GM08714 (cell line): ENCODE measurements at regions not wholly inside any gene's neighbourhood (a gene's known extent, or its start where the extent isn't known, plus 50 kb on each side); places are given as distances from the start of the nearest gene placed in this dataset.
"Not testable (repeated sequence)": the region's sequence is repeated elsewhere in the genome, so short reads cannot be mapped to it uniquely, and the experiment has no call there.

Experiments
- H3K4me3 ChIP-seq: fragments of 200-500 bp; sonication (Bioruptor generic); 2 replicates; pipeline ENCODE4 v1.5.1; 2014; ENCODE audit warnings: mild to moderate bottlenecking, low read length, inconsistent platforms
- ZNF274 ChIP-seq: IDR thresholded peaks from 2 replicates; pipeline ENCODE4 v1.6.1; 2012; ENCODE audit warnings: mild to moderate bottlenecking, low read depth, low read length

DNA sequence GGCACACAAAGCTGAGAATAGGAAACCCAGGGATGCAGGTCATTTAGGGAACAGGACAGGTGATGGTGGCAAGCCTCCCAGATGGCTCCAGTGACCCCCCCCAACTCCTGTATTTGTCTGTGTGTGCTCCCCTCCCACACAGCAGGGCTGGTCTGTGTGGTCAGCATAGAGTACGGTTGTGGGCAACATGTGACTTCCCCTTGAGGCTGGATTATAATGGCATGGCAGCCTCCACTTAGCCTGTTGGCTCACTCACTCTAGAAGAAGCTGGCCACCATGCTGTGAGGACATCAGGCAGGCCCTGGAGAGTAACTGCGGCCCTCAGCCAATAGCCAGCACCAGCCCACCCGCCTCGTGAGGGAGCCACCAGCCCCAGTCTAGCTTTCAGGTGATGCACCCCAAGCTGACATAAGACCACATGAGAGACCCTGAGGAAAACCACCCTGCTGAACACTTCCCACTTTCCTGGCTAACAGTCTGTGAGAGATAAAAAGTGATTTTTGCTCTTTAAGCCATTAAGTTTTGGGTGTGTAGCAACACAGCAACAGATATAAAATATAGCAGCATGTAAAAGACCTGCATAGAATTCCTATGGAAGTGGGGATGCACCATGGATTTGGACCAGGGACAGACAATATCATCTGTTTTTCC is 151.3 kb downstream of the LAT start:
- not testable (repeated sequence) for H3K4me3 ChIP-seq

DNA sequence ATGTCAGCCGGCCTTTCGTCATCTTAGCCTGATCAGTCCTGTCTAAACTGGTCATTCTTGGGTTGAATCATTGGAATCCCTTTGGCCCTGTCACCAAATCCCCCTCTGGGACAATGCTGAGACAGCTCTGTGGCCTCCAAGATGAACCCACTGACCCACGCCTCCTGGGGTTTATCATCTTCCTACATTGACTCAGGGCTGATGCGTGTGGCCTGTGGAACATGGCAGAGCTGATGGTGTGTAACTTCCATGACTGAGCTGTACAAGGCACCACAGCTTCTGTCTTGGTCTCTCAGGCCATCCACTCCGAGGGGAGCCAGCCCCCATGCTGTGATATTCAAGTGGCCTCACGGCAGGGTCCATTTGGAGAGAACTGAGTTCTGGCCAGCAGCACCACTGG is 150.2 kb downstream of the LAT start:
- not testable (repeated sequence) for H3K4me3 ChIP-seq

DNA sequence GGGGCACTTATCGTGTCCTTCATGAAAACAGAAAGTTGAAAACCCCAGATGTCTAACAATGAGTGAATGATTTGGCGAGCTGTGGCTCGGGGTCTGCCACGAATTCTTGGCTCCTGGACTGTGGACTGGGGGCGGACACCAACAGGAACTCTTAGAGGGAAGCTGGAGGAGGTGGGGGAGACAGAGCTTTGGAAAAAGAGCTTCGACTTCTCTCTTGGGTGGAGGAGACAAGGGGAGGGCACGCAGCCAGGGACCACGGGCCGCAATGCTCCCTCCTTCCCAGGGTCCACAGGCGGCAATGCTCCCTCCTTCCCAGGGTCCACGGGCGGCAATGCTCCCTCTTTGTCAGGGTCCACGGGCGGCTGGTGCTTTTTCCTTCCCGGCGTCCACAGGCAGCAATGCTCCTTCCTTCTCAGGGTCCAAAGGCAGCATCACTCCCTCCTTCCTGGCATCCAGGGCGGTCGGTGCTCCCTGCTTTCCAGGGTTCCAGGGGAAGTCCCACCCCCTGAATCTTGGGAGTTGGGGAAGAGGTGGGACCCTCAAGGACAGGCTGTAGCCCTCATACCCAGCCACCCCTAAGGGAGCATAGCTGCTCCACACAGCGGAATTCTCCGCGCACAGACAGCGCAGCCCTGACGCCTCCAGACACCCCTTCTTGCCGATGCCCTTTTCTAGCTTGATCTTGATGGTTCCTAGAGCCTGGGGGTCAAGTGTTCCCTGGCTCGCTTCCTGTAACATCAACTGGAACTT is 149.0 kb downstream of the LAT start:
- H3K4me3 ChIP-seq = not testable (repeated sequence)

DNA sequence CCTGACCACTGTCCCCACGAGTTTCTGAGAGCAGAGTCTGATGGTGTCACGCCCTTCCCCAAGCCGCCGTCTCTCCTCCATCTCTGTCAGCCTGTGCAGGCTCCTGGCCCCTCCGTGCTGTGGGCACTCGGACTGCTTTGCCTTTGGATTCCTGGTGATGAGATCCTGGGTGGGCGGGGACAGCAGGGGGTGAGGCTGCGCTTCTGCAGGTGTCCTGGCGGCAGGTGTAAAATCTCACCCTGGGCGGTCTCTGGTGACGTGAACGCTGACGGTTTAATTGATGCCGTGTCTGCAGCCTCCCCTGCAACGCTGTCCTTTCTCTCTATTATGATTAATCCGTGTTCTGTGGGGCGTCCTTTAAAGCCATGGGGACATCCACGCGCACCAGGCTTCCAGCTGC is 148.0 kb downstream of the LAT start:
- H3K4me3 ChIP-seq = not testable (repeated sequence)

DNA sequence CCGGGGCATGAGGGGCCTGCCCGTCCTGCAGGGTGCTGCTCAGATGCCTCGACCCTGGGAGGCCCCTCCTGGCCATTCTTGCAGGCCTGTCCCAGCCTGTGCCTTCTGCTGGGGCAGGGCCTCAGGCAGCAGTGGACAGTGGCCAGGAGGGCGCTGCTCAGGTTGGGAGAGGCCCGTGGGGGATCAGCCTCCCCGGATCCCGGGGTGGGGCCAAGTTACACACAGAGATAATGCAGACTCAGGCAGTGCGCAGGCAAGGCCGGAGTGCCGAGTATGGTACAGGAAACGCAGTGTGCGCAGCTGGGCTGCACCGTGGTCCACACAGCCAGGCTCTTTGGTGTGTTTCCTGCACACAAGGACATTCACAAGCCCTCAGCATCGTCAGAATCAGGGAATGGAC is 147.6 kb downstream of the LAT start:
- H3K4me3 ChIP-seq = not testable (repeated sequence)

DNA sequence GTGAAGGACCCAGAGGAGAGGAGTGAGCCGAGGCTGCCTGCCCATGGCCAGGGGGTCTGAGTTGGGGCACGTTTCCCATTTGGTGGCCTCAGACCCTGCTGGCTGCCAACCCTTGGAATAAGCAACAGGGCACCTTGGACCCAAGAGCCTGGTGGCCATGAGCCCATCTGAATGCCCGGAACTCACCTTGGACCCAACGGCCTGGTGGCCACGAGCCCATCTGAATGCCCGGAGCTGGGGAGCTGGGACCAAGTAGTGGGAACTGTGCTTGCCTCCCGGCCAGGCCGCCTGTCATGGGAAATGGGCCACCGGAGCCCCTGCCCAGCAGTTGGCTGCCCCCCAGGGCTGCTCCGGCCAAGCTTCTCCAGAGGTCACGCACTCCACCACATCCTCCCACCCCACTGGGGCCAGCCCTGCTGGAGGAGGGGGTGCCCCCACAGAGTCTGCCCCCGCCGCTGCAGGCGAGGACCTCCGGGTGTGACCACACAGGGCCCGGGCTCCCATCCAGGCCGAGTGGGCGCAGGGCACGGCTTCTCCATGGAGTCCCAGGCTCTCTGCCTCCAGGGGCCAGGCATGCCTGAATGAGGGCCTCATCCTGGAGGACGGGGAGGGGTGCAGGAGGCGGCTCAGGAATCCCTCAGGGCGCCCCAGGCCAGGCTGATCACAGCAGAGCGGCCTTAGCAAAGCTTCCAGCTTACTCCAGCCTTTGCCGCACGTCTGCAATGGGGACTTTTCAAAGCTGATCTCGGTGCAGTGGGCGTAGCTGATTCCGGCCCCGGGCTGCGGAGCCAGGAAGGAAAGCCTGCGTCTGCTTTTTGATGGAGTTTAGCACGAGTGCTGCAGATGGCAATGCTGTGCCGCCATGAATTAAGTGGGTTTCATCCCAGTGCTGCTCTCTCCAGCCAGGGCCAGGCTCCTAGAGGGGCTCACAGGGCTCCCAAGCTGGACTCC is 146.3 kb downstream of the LAT start:
- not testable (repeated sequence) for H3K4me3 ChIP-seq

DNA sequence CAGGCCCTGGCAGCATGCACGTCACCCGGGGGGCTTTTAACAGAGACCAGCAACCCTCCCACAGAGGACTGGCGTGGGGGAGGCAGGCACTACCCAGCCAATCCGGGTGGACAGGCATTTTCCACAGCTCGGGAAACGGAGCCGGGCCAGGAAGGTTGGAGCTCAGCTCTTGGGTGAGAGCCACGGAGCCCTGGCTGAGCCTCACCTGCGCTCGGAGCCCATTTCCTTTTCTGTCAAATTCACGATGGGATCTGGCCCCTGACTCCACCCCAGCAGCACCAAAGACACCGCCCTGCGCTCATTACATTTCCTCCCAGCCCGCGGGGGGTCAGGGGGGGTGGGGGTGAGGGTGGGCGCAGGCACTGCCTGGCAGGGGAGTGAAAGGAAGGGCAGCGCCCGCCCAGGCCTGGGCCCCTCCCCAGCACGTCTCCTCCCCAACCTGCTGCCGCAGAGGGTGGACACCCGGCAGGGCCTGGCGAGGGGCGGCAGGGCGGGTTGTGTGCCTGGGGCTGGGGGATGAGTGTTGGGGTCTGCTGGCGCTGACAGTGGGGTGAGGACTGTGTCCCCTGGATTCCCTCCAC is 145.4 kb downstream of the LAT start:
- H3K4me3 ChIP-seq = not testable (repeated sequence)

DNA sequence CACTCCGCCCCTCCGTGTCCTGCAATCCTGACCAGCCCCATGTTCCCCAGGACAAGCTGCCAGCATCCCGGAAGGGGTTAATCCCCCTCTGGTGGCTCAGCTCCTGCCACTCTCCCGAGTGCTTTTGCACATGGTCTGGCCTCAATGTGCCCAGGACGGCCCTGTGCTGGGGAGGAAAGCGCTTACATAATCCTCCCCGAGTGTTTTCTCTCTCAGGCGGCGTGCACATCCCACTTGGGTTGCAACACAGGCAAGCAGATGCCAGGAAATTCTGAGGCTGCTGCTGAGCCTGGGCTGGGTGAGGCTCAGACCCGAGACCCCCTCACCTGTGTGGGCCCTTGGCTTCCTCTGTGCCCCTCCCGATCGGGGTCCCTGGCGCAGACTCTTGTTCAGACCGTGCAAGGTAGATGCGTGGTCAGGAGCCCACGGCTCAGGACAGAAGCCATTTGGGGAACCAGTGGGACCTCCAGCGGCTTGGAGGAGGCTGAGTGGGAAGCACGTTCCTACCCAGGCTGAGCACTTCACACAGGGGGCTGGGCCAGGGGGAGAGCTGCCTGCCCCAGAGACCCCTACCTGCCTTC is 144.7 kb downstream of the LAT start:
- not testable (repeated sequence) for H3K4me3 ChIP-seq

DNA sequence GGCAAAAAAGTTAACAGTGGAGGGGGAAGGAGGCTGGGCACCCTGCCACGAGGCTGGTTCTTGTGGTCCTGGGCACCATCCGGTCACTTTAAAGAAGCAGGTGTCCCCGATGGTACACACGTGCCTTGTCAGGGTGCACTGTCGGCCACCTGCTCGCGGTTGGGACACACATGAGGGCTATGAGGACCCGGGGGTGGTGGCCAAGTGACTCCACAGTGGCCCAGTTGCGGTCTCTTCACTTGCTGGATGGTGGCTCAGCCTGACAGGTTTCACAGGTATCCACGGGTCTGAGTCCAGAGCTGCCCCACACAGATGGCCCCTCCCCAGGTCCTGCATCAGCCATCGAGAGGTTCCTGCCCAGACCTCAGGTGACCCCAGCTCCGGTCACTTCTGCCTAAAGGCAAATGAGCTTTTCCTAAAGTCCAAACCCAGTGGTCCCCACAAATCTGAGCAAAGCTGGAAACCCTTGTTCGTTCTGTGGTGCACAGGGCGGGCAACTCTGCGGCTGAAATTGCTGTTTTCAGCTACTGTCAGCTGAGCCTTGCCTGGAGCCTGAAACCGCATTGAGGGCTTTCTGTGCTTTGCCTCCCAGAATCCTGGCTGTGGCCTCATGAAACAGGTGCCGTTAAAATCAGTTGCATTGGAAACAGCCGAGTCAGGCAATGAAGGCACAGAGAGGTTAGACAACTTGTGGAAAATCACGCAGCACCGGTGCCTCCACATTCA is 144.0 kb downstream of the LAT start:
- H3K4me3 ChIP-seq = not testable (repeated sequence)

DNA sequence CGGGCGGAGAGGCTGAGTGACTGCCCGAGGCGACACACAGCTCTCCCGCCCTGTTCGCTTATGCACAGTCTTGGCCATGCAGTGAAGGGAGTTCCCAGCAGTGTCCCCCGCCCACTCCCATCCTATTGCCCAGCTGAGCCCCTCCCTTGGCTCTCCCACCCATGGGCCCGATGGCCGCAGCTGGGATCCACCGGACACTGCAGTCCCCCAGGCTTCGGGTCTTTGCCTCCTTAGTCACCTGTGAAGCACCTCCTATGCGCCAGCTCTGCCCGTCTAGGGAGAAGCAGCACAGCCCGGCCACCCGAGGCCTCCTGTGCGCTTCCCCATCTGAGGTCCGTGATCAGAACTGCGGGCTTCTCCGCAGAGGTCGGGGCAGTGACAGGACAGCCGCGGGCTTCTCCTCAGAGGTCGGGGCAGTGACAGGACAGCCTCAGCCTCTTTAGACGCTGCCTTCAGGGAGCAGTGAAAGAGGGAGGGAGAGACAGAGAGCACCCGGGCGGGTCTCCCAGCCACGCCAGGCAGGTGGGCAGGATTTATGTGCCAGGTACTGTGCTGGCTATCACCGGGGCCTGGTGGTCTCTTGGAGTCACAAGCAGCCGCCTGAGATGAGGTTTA is 143.1 kb downstream of the LAT start:
- not testable (repeated sequence) for H3K4me3 ChIP-seq

DNA sequence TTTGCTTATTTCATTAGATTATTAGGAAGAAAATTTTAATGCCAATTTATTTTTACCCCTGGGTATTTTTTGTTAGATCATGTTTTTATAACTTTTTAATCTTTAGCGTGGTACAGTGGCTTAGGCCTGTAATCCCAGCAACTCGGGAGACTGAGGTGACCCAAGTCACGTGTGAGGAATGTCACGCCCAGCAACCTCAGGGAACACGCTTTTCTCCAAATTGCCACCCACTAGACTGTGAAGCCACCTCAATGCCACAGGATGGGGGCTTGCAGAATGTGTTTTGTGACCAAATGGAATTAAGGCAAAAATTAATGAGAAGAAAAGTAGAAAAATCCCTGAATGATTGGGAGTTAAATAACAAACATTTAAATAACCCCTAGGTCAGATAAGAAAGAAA is 141.8 kb downstream of the LAT start:
- no peak overlapping the region for H3K4me3 ChIP-seq
- no peak for TF ChIP-seq ZNF274

DNA sequence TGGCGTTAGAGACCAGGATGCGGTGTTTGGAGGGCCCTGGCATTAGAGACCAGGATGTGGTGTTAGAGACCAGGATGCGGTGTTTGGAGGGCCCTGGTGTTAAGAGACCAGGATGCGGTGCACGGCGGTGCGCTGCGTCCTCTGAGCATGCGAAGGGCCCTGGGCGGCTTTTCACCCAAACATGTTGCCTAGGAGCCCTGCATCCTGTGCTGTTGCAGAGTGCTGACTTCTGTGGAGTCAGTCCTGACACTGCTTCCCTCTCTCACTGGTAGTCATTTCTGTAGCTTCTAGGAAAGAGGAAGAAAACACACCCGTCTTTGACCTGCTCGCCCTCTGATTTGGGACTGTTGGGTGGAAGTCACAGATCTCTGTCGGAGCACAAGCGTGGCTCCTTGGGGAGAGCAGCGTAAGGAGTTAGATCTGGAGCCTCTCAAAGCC is 141.2 kb downstream of the LAT start:
- TF ChIP-seq ZNF274 = no peak
- no peak overlapping the region for H3K4me3 ChIP-seq

DNA sequence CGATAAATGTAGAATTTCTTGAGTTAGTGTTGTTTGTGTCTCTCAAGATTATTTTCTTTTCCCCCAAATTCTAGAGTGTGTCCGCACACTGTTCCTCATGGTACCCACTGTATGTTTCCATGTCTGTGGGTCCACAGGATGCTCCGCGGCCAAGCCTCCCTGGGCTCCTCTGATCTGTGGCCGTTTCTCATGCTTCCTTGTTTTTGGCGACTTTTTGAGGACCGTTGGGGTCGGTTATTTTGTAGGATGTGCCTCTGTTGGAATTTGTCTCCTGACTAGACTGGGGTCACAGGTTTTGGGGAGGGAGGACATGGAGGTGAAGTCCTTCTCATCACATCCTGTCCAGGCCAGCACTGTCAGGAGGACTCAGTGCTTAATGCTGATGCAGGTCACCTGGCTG is 140.0 kb downstream of the LAT start:
- TF ChIP-seq ZNF274 = no peak
- no peak overlapping the region for H3K4me3 ChIP-seq

DNA sequence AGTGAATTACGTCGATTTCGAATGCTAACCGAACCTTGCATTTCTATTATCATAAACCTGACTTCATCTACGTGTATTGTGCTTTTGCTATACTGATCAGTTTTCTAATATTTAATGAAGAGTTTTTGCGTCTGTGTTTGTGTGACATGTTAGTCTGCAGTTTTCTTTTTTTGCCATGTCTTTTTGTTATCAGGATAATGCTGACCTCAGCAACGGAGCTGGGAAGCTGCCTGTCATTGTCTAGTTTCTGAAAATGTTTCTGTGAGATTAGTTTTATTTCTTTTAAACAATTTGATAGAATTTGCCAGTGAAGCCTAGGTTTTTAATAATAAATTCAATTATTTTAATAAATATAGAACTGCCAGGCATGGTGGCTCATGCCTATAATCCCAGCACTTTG is 139.3 kb downstream of the LAT start:
- not testable (repeated sequence) for H3K4me3 ChIP-seq

DNA sequence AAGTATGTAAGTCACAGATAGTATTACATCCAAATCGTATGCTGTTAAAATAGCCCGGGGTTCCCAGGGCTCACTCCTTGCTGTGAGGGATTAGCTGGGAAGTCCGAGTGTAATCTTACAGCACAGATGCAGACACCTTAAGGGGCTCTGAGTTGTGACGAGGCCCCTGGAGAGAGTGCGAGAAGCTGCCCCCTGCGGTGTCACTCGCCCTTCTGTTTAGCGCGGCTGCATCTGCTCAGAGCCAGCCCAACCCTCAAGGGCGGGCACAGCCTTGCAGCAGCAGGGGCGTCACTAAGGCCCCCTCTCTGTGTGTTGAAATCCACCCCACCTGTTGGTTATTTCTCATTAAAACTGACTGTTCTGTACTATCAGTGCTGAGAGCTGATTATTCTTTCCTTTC is 135.8 kb downstream of the LAT start:
- H3K4me3 ChIP-seq = not testable (repeated sequence)

DNA sequence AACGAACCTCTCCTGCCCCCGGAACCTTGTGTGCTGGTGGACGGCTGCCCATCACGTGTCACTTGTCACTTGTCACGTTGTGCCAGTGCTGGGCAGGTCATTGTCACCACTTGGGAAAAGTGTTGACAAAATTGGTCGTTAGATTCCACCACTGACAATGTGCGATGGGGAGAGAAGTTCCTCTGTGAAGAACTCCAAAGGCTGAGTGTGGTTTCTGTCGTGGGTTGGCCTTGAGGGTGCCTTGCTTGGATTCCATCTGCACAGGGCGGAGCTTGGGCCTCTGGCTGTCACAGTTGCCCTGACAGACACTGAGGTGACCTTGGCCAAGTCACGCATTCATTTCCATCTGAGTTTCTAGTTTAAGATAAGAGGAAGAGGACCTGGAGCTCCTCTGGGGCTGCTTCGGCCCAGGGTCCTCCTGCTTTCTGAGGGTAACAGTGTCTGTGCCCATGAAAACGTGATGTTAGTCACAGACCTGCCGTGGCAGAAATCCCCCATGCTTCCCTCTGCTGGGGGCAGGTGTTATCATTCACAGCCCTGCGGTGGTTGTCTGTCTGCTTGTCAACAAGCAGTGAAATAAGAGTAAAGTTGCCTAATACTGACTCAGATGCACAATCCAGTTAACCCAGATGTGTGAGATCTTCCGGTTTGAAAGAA is 133.6 kb downstream of the LAT start:
- H3K4me3 ChIP-seq = not testable (repeated sequence)
